ENCODE measurements at regions not wholly inside any gene's neighbourhood (a gene's known extent, or its start where the extent isn't known, plus 50 kb on each side); places are given as distances from the start of the nearest gene placed in this dataset.

DNA sequence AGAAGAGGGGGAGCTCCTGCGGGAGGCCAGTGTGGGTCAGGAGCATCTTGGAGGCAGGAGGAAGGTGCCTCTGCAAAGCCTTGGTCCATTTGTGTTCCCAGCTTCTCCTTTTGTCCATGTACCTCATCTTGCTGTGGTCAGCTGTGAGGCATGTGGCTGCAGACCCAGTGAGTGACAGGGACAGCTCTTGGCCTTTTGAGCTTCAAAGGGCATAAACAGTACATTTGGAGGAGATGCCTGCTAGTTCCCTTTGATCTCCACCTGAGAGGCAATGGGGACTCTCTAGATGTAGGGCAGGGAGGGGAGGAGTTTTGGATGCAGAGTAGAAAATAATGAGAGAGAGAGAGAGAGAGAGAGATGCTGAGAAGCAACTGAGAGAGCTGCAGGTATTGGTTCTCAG lies 270.0 kb downstream of the TLE3 start:
- CTCF ChIA-PET = interaction anchor here (0.9 to 2.3 kb wide), 4 partner anchors 12 to 661 kb away, joined by 3 to 5 read pairs (median 4); no protein-coding TSS in a partner anchor

DNA sequence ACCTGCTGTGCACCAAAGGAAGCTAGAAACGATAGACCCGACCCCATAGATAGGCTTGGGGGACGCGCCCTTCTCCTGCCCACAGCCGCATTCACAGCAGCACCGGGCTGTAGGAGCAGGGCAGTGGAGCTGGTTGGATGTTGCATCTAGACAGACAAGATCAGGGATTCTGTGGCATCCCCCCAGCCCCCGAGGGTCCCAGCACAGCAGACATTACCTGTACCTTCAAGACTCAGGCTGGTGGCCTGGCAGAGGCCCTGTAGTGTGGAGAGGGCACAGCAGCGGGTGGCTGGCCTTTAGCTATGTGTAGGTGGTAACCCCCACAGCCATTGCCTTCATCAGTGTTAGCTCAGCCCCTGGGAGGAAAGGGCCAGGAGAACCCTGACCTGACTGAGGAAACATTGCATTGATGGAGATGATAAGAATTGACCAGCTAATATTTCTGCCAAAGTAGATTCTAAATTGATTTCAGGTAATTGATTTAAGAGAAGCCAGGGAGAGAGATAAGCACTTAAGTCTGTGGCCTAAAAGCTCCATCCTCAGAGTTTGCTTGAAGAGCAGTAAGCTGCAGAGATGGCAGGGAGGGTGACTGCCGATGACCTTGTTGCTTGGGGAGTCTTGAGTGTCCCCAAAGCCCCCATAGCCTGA lies 269.4 kb downstream of the TLE3 start:
- Histone ChIP-seq H3K4me2 (no peak overlapping the region), H3K4me1 (ENCODE audit: control insufficient read depth in 1 of 2, insufficient read depth in 2 of 2, low read depth in 1 of 2, low read length in 1 of 2) (peaks cover 7 to 25% of the 10 kb centered on the region in 2 experiments; a peak in 3 of 4 replicates), H3K9me2 (no peaks in the 10 kb centered on the region), H3F3A (replicated peaks; ENCODE audit: insufficient read depth) (no peaks in the 10 kb centered on the region), H3K36me3 (replicated peaks in 1 of 2; ENCODE audit: control insufficient read depth in 1 of 2, insufficient read depth in 2 of 2, low read length in 1 of 2) (no peaks in the 10 kb centered on the region), H3K4me3 (ENCODE audit: low read depth in 2 of 2, low read length in 1 of 2) (no peak overlapping the region), H3K9ac (no peak overlapping the region), H3K9me3 (no peaks in the 10 kb centered on the region), H3K79me2 (ENCODE audit: insufficient read depth) (no peaks in the 10 kb centered on the region), H4K20me1 (ENCODE audit: insufficient read depth) (no peaks in the 10 kb centered on the region), H3K27ac (ENCODE audit: low read depth in 2 of 2, low read length in 1 of 2) (no peak overlapping the region), H3K27me3 (ENCODE audit: insufficient read depth) (no peaks in the 10 kb centered on the region), H2AFZ (ENCODE audit: low read depth) (no peak overlapping the region)
- 61% methylated on average over 9 of the region's 9 CpGs for WGBS (ENCODE audit: low lambda C conversion rate)
- DNase-seq = no peak
- TF ChIP-seq TAF1 (IDR thresholded peaks at IDR 0.05; ENCODE audit: borderline replicate concordance, low read depth, low read length) (no peak), GATA2 (CRISPR knock-in tag; IDR thresholded peaks at IDR 0.05) (peak; percentile 83)
- ChIA-PET CTCF (interaction anchor here (0.6 to 2.3 kb wide), 5 partner anchors 12 to 661 kb away, joined by 3 to 5 read pairs (median 4); no protein-coding TSS in a partner anchor), POLR2A (interaction anchor here (0.6 to 0.8 kb wide), 2 partner anchors 632 to 1648 kb away, joined by 3 read pairs; no protein-coding TSS in a partner anchor)

More for the DNA sequence above, 270.0 kb downstream of the TLE3 start:
- no peak overlapping the region for H3K9ac ChIP-seq
- no peaks in the 10 kb centered on the region for H3K27me3 ChIP-seq (ENCODE audit: insufficient read depth)
- no peaks in the 10 kb centered on the region for H3F3A ChIP-seq (replicated peaks; ENCODE audit: insufficient read depth)
- DNase-seq = no peak
- peaks cover 7 to 30% of the 10 kb centered on the region in 2 experiments; a peak in 3 of 4 replicates for H3K4me1 ChIP-seq (ENCODE audit: control insufficient read depth in 1 of 2, insufficient read depth in 2 of 2, low read depth in 1 of 2, low read length in 1 of 2)
- POLR2A ChIA-PET = interaction anchor here (0.8 kb wide), 1 partner anchor 633 kb away, joined by 3 read pairs; no protein-coding TSS in a partner anchor
- no peaks in the 10 kb centered on the region for H3K79me2 ChIP-seq (ENCODE audit: insufficient read depth)
- no peaks in the 10 kb centered on the region for H4K20me1 ChIP-seq (ENCODE audit: insufficient read depth)
- no peaks in the 10 kb centered on the region for H3K9me2 ChIP-seq
- H3K27ac ChIP-seq (ENCODE audit: low read depth in 2 of 2, low read length in 1 of 2) = no peak overlapping the region
- H3K9me3 ChIP-seq = no peaks in the 10 kb centered on the region
- no peak overlapping the region for H3K4me3 ChIP-seq (ENCODE audit: low read depth in 2 of 2, low read length in 1 of 2)
- H2AFZ ChIP-seq (ENCODE audit: low read depth) = no peak overlapping the region
- TF ChIP-seq TEAD4 (IDR thresholded peaks at IDR 0.05; ENCODE audit: borderline replicate concordance, insufficient read depth) (no peak), NFIC (IDR thresholded peaks at IDR 0.05; ENCODE audit: borderline replicate concordance) (no peak), GABPA (IDR thresholded peaks at IDR 0.05; ENCODE audit: low read depth) (no peak), ELF1 (IDR thresholded peaks at IDR 0.05) (no peak)
- TF ChIP-seq, protein P1, sequence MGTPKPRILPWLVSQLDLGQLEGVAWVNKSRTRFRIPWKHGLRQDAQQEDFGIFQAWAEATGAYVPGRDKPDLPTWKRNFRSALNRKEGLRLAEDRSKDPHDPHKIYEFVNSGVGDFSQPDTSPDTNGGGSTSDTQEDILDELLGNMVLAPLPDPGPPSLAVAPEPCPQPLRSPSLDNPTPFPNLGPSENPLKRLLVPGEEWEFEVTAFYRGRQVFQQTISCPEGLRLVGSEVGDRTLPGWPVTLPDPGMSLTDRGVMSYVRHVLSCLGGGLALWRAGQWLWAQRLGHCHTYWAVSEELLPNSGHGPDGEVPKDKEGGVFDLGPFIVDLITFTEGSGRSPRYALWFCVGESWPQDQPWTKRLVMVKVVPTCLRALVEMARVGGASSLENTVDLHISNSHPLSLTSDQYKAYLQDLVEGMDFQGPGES (IDR thresholded peaks at IDR 0.05; ENCODE audit: low read depth, low read length) = no peak
- WGBS (ENCODE audit: low lambda C conversion rate) = 78% methylated on average over 1 of the region's 1 CpG
- no peak overlapping the region for H3K4me2 ChIP-seq
- H3K36me3 ChIP-seq (replicated peaks in 1 of 2; ENCODE audit: control insufficient read depth in 1 of 2, insufficient read depth in 2 of 2, low read length in 1 of 2) = no peaks in the 10 kb centered on the region

DNA sequence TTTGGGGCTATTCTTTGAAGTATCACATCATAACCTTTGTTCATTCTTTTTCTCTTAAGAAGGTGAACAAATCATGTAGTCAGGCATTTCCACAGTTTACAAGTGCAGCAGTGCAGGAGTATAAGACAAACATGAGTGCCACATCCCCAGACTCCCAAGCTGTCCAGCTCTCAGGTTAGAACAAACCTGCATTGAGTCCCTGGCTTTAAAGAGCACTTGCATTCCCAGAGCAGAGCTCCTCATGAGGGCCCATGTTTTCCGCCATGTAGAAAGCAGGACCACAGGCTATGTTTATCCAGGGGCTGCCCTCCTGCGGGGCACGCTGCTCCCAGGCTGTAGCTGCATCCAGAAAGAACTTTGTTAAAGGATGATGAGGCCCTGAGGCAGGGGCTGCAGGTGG lies 267.7 kb downstream of the TLE3 start:
- H3K4me3 ChIP-seq (ENCODE audit: low read depth in 2 of 2, low read length in 1 of 2) = no peak overlapping the region
- 86% methylated on average over 2 of the region's 3 CpGs for WGBS (ENCODE audit: low lambda C conversion rate)
- H3K4me1 ChIP-seq (ENCODE audit: control insufficient read depth in 1 of 2, insufficient read depth in 2 of 2, low read depth in 1 of 2, low read length in 1 of 2) = peaks cover 7 to 17% of the 10 kb centered on the region in 2 experiments; a peak in 3 of 4 replicates
- H3K4me2 ChIP-seq = no peak overlapping the region
- H4K20me1 ChIP-seq (ENCODE audit: insufficient read depth) = no peaks in the 10 kb centered on the region
- no peaks in the 10 kb centered on the region for H3K36me3 ChIP-seq (replicated peaks in 1 of 2; ENCODE audit: control insufficient read depth in 1 of 2, insufficient read depth in 2 of 2, low read length in 1 of 2)
- H3K9ac ChIP-seq = no peak overlapping the region
- H2AFZ ChIP-seq (ENCODE audit: low read depth) = no peak overlapping the region
- CTCF ChIA-PET = interaction anchor here (2.3 kb wide), 1 partner anchor 351 kb away, joined by 5 read pairs; no protein-coding TSS in a partner anchor
- POLR2A ChIA-PET = no interaction called here
- no peak for DNase-seq
- H3K79me2 ChIP-seq (ENCODE audit: insufficient read depth) = no peaks in the 10 kb centered on the region
- H3K9me2 ChIP-seq = no peaks in the 10 kb centered on the region
- no peak overlapping the region for H3K27ac ChIP-seq (ENCODE audit: low read depth in 2 of 2, low read length in 1 of 2)
- H3F3A ChIP-seq (replicated peaks; ENCODE audit: insufficient read depth) = no peaks in the 10 kb centered on the region
- H3K9me3 ChIP-seq = no peaks in the 10 kb centered on the region
- no peaks in the 10 kb centered on the region; the same call in 1 of the 2 replicates for H3K27me3 ChIP-seq (ENCODE audit: insufficient read depth)
- TF ChIP-seq EP300 (IDR thresholded peaks at IDR 0.05; ENCODE audit: borderline replicate concordance in 1 of 2, low read depth in 1 of 2, low read length in 1 of 2) (no peak), RCOR1 (IDR thresholded peaks at IDR 0.05; ENCODE audit: low read length) (no peak), MEF2A (IDR thresholded peaks at IDR 0.05; ENCODE audit: borderline replicate concordance, low read depth) (no peak), RAD21 (IDR thresholded peaks at IDR 0.05; ENCODE audit: low read length) (no peak), SMC3 (IDR thresholded peaks at IDR 0.05; ENCODE audit: low read depth, low read length) (no peak), TCF12 (IDR thresholded peaks at IDR 0.05) (no peak), YY1 (IDR thresholded peaks at IDR 0.05; ENCODE audit: low read depth) (no peak), NFIC (IDR thresholded peaks at IDR 0.05; ENCODE audit: borderline replicate concordance) (no peak), RFX5 (IDR thresholded peaks at IDR 0.05; ENCODE audit: low read length) (no peak), FOSL2 (IDR thresholded peaks at IDR 0.05; ENCODE audit: borderline replicate concordance, low read depth) (no peak)
- TF ChIP-seq, protein P2, sequence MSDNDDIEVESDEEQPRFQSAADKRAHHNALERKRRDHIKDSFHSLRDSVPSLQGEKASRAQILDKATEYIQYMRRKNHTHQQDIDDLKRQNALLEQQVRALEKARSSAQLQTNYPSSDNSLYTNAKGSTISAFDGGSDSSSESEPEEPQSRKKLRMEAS (IDR thresholded peaks at IDR 0.05; ENCODE audit: low read depth) = no peak
- TF ChIP-seq, protein P3, sequence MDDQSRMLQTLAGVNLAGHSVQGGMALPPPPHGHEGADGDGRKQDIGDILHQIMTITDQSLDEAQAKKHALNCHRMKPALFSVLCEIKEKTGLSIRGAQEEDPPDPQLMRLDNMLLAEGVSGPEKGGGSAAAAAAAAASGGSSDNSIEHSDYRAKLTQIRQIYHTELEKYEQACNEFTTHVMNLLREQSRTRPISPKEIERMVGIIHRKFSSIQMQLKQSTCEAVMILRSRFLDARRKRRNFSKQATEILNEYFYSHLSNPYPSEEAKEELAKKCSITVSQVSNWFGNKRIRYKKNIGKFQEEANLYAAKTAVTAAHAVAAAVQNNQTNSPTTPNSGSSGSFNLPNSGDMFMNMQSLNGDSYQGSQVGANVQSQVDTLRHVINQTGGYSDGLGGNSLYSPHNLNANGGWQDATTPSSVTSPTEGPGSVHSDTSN (IDR thresholded peaks at IDR 0.05) = no peak
- TF ChIP-seq, protein P1 (IDR thresholded peaks at IDR 0.05; ENCODE audit: low read depth, low read length) = no peak

Data from SK-N-SH (cell line).